Iris pigment epithelial cell (primary cell): ENCODE measurements at regions not wholly inside any gene's neighbourhood (a gene's known extent, or its start where the extent isn't known, plus 50 kb on each side); places are given as distances from the start of the nearest gene placed in this dataset.

Experiments used
- DNase-seq: peaks from one replicate; pipeline ENCODE4 v3.0.0-alpha.2; 2011; ENCODE audit warnings: low read depth

GRCh38 chr15:91521996-91522395, 331.5 kb upstream of the SLCO3A1 start:
- DNase-seq = peak; percentile 64

- peak; percentile 43 for DNase-seq
These were observed 330.7 kb upstream of the SLCO3A1 start for GRCh38 chr15:91522605-91523332.

DNA sequence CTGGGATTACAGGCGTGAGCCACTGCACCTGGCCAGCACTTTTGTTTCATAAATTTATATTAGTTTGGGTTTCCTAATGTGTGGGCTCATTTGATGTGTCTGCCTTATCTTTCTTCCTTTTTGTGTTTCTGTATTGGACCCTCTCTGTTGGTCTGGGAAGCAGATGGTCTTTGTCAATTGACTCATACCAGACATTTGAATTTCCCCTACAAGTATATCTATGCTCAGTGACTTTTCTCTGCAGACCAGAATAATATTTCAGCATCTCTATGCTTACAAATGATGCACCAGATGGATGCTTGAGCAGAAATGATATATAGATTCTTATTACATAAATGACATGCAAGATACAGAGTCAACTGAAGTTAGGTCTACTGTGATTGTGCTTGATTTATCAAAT, 329.9 kb upstream of the SLCO3A1 start:
- no peak for DNase-seq

DNA sequence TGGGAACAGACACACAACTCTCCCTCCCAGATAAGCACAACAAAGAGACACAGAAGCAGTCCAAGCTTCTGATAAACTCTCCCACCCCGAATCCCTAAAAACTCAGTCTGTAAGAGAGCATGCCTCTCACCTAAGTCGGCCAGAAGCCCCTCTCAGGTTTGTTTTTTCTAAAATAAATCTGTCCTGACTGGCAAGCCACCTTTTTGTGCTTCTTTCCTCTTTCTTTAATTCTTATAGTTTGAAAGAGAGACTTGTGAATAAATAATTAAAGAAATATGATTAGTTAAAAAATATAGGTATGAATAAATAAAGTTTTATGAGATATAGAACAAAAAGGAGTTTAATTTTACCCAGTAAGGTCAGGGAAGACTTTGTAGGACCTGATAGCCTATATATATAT, 329.0 kb upstream of the SLCO3A1 start:
- DNase-seq = no peak

DNA sequence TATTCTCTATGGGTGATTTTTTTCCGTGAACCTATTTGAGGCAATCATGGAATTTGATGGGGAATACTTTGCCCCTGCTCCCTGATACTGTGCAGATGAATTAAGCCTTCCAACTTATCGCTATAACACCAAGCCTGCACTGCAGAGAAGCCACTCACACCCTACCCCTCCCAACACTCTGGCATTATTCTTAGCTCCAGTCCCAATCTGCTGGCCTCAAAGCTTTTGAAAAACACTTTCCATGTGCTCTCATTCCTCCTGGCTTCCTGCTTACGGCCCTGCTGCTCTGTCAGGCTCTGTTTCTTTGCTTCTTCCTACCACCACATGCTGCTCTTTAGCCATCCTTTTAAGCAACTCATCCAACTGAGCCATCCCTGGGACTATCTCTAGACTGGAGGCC, 327.8 kb upstream of the SLCO3A1 start:
- no peak for DNase-seq

DNA sequence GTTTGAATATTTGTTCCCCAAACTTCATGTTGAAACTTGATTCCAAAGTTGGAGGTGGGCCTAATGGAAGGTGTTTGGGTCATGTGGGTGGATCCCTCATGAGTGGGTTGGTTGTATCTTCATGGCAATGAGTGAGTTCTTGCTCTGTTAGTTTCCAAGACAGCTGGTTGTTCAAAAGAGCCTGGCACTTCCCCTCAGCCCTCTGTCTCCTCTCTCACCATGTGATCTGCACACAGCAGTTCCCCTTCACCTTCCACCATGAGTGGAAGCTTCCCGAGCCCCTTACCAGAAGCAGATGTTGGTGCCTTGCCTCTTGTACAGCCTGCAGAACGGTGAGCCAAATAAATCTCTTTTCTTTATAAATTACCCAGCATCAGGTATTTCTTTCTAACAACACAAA, 327.1 kb upstream of the SLCO3A1 start:
- DNase-seq = no peak

DNA sequence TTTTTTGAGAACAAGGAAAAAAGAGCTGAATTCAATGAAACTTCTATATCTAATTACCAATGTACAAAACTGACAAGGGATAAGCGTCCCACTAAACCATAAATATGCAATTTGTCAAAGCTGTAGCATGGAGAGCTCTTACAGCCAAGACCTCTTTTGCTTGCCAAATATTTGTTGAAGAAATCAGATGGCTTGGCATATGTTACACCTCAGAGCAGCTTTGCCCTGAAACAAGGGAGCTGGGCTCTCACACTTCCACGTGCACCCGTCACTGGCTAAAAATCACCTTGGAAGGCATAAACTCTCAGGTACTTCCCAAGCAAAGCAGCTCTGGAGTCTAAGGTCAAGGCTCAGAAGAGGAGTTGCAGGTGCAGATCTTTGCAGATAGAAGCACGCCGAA, 324.7 kb upstream of the SLCO3A1 start:
- no peak for DNase-seq

GRCh38 chr15:91529534-91529933, 324.0 kb upstream of the SLCO3A1 start:
- DNase-seq = no peak

DNA sequence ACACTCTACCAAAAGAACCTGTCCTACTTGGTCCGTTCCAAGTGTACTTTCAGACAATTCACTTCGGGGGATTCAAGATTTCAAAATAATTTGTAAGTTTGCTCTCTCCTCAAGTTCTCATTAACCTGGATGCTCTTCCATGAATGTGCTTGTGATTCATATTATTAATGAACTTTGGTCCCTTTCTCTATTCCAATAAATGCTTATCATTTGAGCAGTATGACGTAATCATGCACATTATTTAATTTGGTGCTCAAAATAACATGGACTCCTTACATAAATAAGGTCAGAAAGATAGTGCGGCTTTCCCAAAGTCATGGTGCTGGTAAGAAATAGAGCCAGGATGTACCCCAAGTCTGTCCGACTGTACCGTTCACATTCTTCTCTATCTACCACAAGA, 323.2 kb upstream of the SLCO3A1 start:
- DNase-seq = no peak

- no peak for DNase-seq
These were observed 322.4 kb upstream of the SLCO3A1 start for GRCh38 chr15:91530956-91531582.

GRCh38 chr15:91534235-91534634, 319.3 kb upstream of the SLCO3A1 start:
- no peak for DNase-seq

- no peak for DNase-seq
These were observed 318.5 kb upstream of the SLCO3A1 start for GRCh38 chr15:91534976-91535375.

- DNase-seq = no peak
These were observed 317.5 kb upstream of the SLCO3A1 start for GRCh38 chr15:91535856-91536500.

DNA sequence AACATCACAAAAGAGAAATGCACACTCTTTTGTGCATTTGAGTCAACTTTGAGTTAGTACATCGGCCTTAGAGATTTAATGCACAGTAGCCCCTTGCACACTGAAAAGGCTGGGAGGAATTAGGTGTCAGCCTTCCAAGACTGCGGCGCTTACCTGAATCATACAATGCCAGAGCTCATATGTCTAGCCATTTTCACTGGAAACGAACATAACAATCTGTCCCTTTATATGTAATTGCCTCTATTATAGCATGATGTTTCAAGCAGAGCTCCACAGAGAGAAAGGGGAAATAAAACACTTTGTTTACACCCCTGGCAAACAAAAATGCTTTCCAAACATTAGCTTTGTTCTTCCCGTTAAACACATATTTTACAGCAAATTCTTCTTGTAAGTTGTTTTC, 315.7 kb upstream of the SLCO3A1 start:
- DNase-seq = no peak

DNA sequence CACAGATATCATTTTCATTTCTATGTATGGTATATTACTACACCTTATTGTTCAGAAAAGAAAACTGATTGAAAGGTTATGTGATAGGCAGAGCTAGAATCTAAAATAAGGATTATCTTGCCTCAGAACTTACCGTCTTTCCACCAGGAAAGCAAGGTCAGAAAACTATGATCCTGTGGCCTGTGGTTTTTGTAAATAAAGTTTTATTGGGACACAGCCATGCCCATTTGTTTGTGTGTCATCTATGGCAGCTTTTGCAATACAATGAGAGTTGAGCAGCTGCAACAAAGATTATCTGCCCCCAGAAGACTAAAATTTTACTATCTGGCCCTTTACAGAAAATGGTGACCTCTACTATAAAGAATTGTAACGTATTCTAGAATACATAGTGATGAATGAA, 314.7 kb upstream of the SLCO3A1 start:
- no peak for DNase-seq

- no peak for DNase-seq
These were observed 312.2 kb upstream of the SLCO3A1 start for GRCh38 chr15:91541286-91541685.

GRCh38 chr15:91542226-91542625, 311.3 kb upstream of the SLCO3A1 start:
- DNase-seq = no peak

DNA sequence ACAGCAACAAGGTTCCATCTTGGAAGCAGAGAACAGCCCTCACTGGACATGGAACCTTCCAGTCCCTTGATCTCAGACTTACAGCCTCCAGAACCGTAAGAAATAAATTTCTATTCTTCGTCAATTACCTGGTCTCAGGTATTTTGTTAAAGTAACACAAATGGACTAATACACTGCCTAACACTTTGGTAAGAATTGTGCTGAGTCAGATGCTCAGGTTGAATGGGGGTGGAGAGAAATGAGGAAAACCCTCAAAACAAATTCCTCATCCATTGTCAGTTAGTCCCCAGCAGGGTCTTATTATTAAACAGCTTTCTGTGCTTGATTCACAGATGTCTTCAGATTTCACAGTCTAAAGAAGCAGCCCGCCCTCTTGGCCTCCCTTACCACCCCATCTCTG, 306.2 kb upstream of the SLCO3A1 start:
- DNase-seq = no peak

- no peak for DNase-seq
These were observed 305.0 kb upstream of the SLCO3A1 start for GRCh38 chr15:91548549-91548948.

- DNase-seq = no peak
These were observed 303.9 kb upstream of the SLCO3A1 start for GRCh38 chr15:91549581-91549980.

- DNase-seq = no peak
These were observed 301.0 kb upstream of the SLCO3A1 start for GRCh38 chr15:91552555-91552954.

GRCh38 chr15:91553196-91553854, 300.2 kb upstream of the SLCO3A1 start:
- no peak for DNase-seq

- no peak for DNase-seq
These were observed 298.2 kb upstream of the SLCO3A1 start for GRCh38 chr15:91555312-91555711.
